ENCODE measurements at regions not wholly inside any gene's neighbourhood (a gene's known extent, or its start where the extent isn't known, plus 50 kb on each side); places are given as distances from the start of the nearest gene placed in this dataset.

- H3K4me2 ChIP-seq (ENCODE audit: low read depth, low read length) = no peak overlapping the region
- no peaks in the 10 kb centered on the region for H3K4me1 ChIP-seq (ENCODE audit: control insufficient read depth, insufficient read depth, low read length)
- TF ChIP-seq CTCF (conservative IDR thresholded peaks at IDR 0.05; ENCODE audit: low read depth, low read length) = no peak
- TF ChIP-seq RCOR1 (IDR thresholded peaks at IDR 0.05; ENCODE audit: insufficient replicate concordance, low read length) = no peak
- TF ChIP-seq POLR2A (IDR thresholded peaks at IDR 0.05; ENCODE audit: low read depth, low read length) = no peak
- no peak for TF ChIP-seq ELK1 (IDR thresholded peaks at IDR 0.05; ENCODE audit: borderline replicate concordance, low read depth, low read length)
- no peak for TF ChIP-seq BHLHE40 (IDR thresholded peaks at IDR 0.05; ENCODE audit: low read depth, low read length)
- no peak for TF ChIP-seq MAFK (IDR thresholded peaks at IDR 0.05; ENCODE audit: low read depth, low read length)
- TF ChIP-seq SMC3 (IDR thresholded peaks at IDR 0.05; ENCODE audit: low read depth, low read length) = no peak
- TF ChIP-seq USF2 (IDR thresholded peaks at IDR 0.05; ENCODE audit: low read depth, low read length) = no peak
- TF ChIP-seq CHD1 (IDR thresholded peaks at IDR 0.05; ENCODE audit: low read depth, low read length) = no peak
- no peak for TF ChIP-seq RFX5 (IDR thresholded peaks at IDR 0.05; ENCODE audit: low read depth, low read length)
- H3K79me1 ChIP-seq (ENCODE audit: low read depth in 1 of 2, low read length in 2 of 2) = no peaks in the 10 kb centered on the region
- no peak overlapping the region for H3K56ac ChIP-seq (ENCODE audit: extremely low read depth, insufficient read depth, low read length)
- in situ Hi-C loops (cut with MboI; ENCODE audit: low sequenced_read_pairs) (no loop called here), dilution Hi-C loops (cut with HindIII; ENCODE audit: low sequenced_read_pairs, unreplicated experiment) (no loop called here), intact Hi-C loops (cut with micrococcal nuclease) (no loop called here)
- H2BK15ac ChIP-seq (ENCODE audit: low read depth, low read length) = no peak overlapping the region
- H4K91ac ChIP-seq (ENCODE audit: insufficient read depth, low read depth, low read length) = no peak overlapping the region
- no peaks in the 10 kb centered on the region for H4K20me1 ChIP-seq (ENCODE audit: insufficient read depth, low read length)
- no peak overlapping the region for H2AK9ac ChIP-seq (replicated peaks; ENCODE audit: low read depth, low read length, poor library complexity)
- ATAC-seq (ENCODE audit: low read depth) = no peak
- no peak overlapping the region for H2BK20ac ChIP-seq (ENCODE audit: low read depth, low read length)
- WGBS, 2 experiments (ENCODE audit: extremely low coverage in 2 of 2, insufficient read length in 1 of 2) = no CpG with 5 or more reads among the region's 1 CpG
- H3K4ac ChIP-seq (ENCODE audit: low read depth, low read length) = no peak overlapping the region
- H2BK120ac ChIP-seq (ENCODE audit: low read depth, low read length) = no peak overlapping the region
- no peak overlapping the region for H3K23ac ChIP-seq (ENCODE audit: low read depth, low read length)
- H3K9me1 ChIP-seq (ENCODE audit: insufficient read depth, low read length) = no peaks in the 10 kb centered on the region
- ChIA-PET CTCF (no interaction called here), POLR2A (ENCODE audit: unreplicated experiment) (no interaction called here)
- DNase-seq = peak; percentile 23
- H4K5ac ChIP-seq (ENCODE audit: low read depth, low read length) = no peak overlapping the region
- H3K14ac ChIP-seq (replicated peaks; ENCODE audit: low read depth, low read length) = no peak overlapping the region
- H3K27ac ChIP-seq (ENCODE audit: insufficient read depth, low read length) = no peak overlapping the region
- no peaks in the 10 kb centered on the region for H3K36me3 ChIP-seq (ENCODE audit: control insufficient read depth, insufficient read depth, low read length)
- BruUV-seq (replicated peaks) = no TSS peak
- no peak overlapping the region for H2BK5ac ChIP-seq (ENCODE audit: low read depth, low read length, poor library complexity, severe bottlenecking)
- H3K4me3 ChIP-seq (ENCODE audit: insufficient read depth, low read depth, low read length) = no peak overlapping the region
- H3K9me3 ChIP-seq (ENCODE audit: control insufficient read depth, insufficient read depth, low read length) = no peaks in the 10 kb centered on the region
- no peak overlapping the region for H3K18ac ChIP-seq (ENCODE audit: low read depth, low read length)
- H3K9ac ChIP-seq (ENCODE audit: low read depth, low read length) = no peak overlapping the region
- H2AK5ac ChIP-seq (ENCODE audit: low read depth, low read length) = no peak overlapping the region
- H2AFZ ChIP-seq (replicated peaks; ENCODE audit: low read length, poor library complexity) = no peak overlapping the region
- no peaks in the 10 kb centered on the region for H3K27me3 ChIP-seq (ENCODE audit: control insufficient read depth, insufficient read depth, low read length)
- no peak overlapping the region for H4K8ac ChIP-seq (ENCODE audit: low read depth in 2 of 2, low read length in 2 of 2)
Observed at GRCh38 chr1:163844459-163844858, 522.7 kb downstream of the NUF2 start.

Data from IMR-90 (cell line).